ENCODE measurements at regions not wholly inside any gene's neighbourhood (a gene's known extent, or its start where the extent isn't known, plus 50 kb on each side); places are given as distances from the start of the nearest gene placed in this dataset.

- no peak for DNase-seq (ENCODE audit: low spot score)
- Histone ChIP-seq H3K36me3 (ENCODE audit: insufficient read depth, low read length, poor library complexity, severe bottlenecking) (no peaks in the 10 kb centered on the region), H3K27me3 (replicated peaks; ENCODE audit: insufficient read depth, low read depth, low read length, poor library complexity) (no peaks in the 10 kb centered on the region), H3K27ac (ENCODE audit: low read depth, low read length, poor library complexity, severe bottlenecking) (no peak overlapping the region), H3K9me3 (ENCODE audit: low read depth, low read length, poor library complexity, severe bottlenecking) (no peaks in the 10 kb centered on the region), H3K4me3 (ENCODE audit: low read depth, low read length, poor library complexity, severe bottlenecking) (no peak overlapping the region), H3K4me1 (ENCODE audit: insufficient read depth, low read length, poor library complexity, severe bottlenecking) (no peaks in the 10 kb centered on the region)
- POLR2A ChIA-PET (ENCODE audit: low non-redundant PET): no interaction called here
- intact Hi-C loops (cut with micrococcal nuclease; ENCODE audit: unreplicated experiment): no loop called here
- TF ChIP-seq EZH2 (IDR thresholded peaks at IDR 0.05; ENCODE audit: borderline replicate concordance, low read depth, low read length, poor library complexity, severe bottlenecking) (no peak), CTCF (conservative IDR thresholded peaks at IDR 0.05; ENCODE audit: low read depth, low read length) (no peak)
- no TSS peak for BruUV-seq (replicated peaks)
- CTCF ChIA-PET: no interaction called here
These were observed 248.2 kb upstream of the TNP1 start for GRCh38 chr2:217108086-217108485.

- no peak overlapping the region for H3K27ac ChIP-seq (ENCODE audit: low read depth, low read length, poor library complexity, severe bottlenecking)
- no peak for TF ChIP-seq EZH2 (IDR thresholded peaks at IDR 0.05; ENCODE audit: borderline replicate concordance, low read depth, low read length, poor library complexity, severe bottlenecking)
- no peak for TF ChIP-seq CTCF (conservative IDR thresholded peaks at IDR 0.05; ENCODE audit: low read depth, low read length)
- no peaks in the 10 kb centered on the region for H3K4me1 ChIP-seq (ENCODE audit: insufficient read depth, low read length, poor library complexity, severe bottlenecking)
- no peaks in the 10 kb centered on the region for H3K9me3 ChIP-seq (ENCODE audit: low read depth, low read length, poor library complexity, severe bottlenecking)
- no peak for DNase-seq (ENCODE audit: low spot score)
- ChIA-PET CTCF (no interaction called here), POLR2A (ENCODE audit: low non-redundant PET) (no interaction called here)
- H3K27me3 ChIP-seq (replicated peaks; ENCODE audit: insufficient read depth, low read depth, low read length, poor library complexity): no peaks in the 10 kb centered on the region
- H3K36me3 ChIP-seq (ENCODE audit: insufficient read depth, low read length, poor library complexity, severe bottlenecking): no peaks in the 10 kb centered on the region
- BruUV-seq (replicated peaks): no TSS peak
- no peak overlapping the region for H3K4me3 ChIP-seq (ENCODE audit: low read depth, low read length, poor library complexity, severe bottlenecking)
- intact Hi-C loops (cut with micrococcal nuclease; ENCODE audit: unreplicated experiment): no loop called here
These were observed 247.6 kb upstream of the TNP1 start for GRCh38 chr2:217107480-217107879.

GRCh38 chr2:217106650-217107014, 246.8 kb upstream of the TNP1 start:
- no peaks in the 10 kb centered on the region for H3K4me1 ChIP-seq (ENCODE audit: insufficient read depth, low read length, poor library complexity, severe bottlenecking)
- no TSS peak for BruUV-seq (replicated peaks)
- H3K27me3 ChIP-seq (replicated peaks; ENCODE audit: insufficient read depth, low read depth, low read length, poor library complexity): no peaks in the 10 kb centered on the region
- H3K27ac ChIP-seq (ENCODE audit: low read depth, low read length, poor library complexity, severe bottlenecking): no peak overlapping the region
- TF ChIP-seq EZH2 (IDR thresholded peaks at IDR 0.05; ENCODE audit: borderline replicate concordance, low read depth, low read length, poor library complexity, severe bottlenecking) (no peak), CTCF (conservative IDR thresholded peaks at IDR 0.05; ENCODE audit: low read depth, low read length) (peak; percentile 63)
- H3K4me3 ChIP-seq (ENCODE audit: low read depth, low read length, poor library complexity, severe bottlenecking): no peak overlapping the region
- intact Hi-C loops (cut with micrococcal nuclease; ENCODE audit: unreplicated experiment): no loop called here
- H3K36me3 ChIP-seq (ENCODE audit: insufficient read depth, low read length, poor library complexity, severe bottlenecking): no peaks in the 10 kb centered on the region
- POLR2A ChIA-PET (ENCODE audit: low non-redundant PET): no interaction called here
- CTCF ChIA-PET: no interaction called here
- no peaks in the 10 kb centered on the region for H3K9me3 ChIP-seq (ENCODE audit: low read depth, low read length, poor library complexity, severe bottlenecking)
- DNase-seq (ENCODE audit: low spot score): peak; percentile 21
